NCI-H2171 treated with DMSO at 0.1 percent for 48 hours (cell line): ENCODE measurements at regions not wholly inside any gene's neighbourhood (a gene's known extent, or its start where the extent isn't known, plus 50 kb on each side); places are given as distances from the start of the nearest gene placed in this dataset.

Experiments
- DNase-seq: peaks from one replicate; lab custom pipeline; 2025; lab: John Stamatoyannopoulos, UW

GRCh38 chr14:45619831-45620230, 366.8 kb upstream of the MIS18BP1 start:
- DNase-seq: no peak

GRCh38 chr14:45610318-45610717, 357.3 kb upstream of the MIS18BP1 start:
- peak; percentile 3 for DNase-seq

GRCh38 chr14:45587142-45587541, 334.1 kb upstream of the MIS18BP1 start:
- DNase-seq: no peak

GRCh38 chr14:45559626-45560025, 306.6 kb upstream of the MIS18BP1 start:
- no peak for DNase-seq

GRCh38 chr14:45558183-45558582, 305.2 kb upstream of the MIS18BP1 start:
- no peak for DNase-seq

GRCh38 chr14:45553981-45554380, 301.0 kb upstream of the MIS18BP1 start:
- DNase-seq: no peak

GRCh38 chr14:45551240-45551820, 298.3 kb upstream of the MIS18BP1 start:
- DNase-seq: peak; percentile 54

- DNase-seq: no peak
Measured at GRCh38 chr14:45531022-45531421, 278.0 kb upstream of the MIS18BP1 start.

GRCh38 chr14:45526715-45527549, 273.9 kb upstream of the MIS18BP1 start:
- peak; percentile 65 for DNase-seq

GRCh38 chr14:45519766-45520165, 266.8 kb upstream of the MIS18BP1 start:
- no peak for DNase-seq

- DNase-seq: no peak
Measured at GRCh38 chr14:45492876-45493275, 239.9 kb upstream of the MIS18BP1 start.

- no peak for DNase-seq
Measured at GRCh38 chr14:45491914-45492313, 238.9 kb upstream of the MIS18BP1 start.

- no peak for DNase-seq
Measured at GRCh38 chr14:45486599-45486998, 233.6 kb upstream of the MIS18BP1 start.

GRCh38 chr14:45467023-45467422, 214.0 kb upstream of the MIS18BP1 start:
- no peak for DNase-seq

- DNase-seq: no peak
Measured at GRCh38 chr14:45434221-45434620, 181.2 kb upstream of the MIS18BP1 start.

- peak; percentile 77 for DNase-seq
Measured at GRCh38 chr14:45426685-45427282, 173.8 kb upstream of the MIS18BP1 start.

GRCh38 chr14:45406942-45407341, 153.9 kb upstream of the MIS18BP1 start:
- no peak for DNase-seq

GRCh38 chr14:45400950-45401640, 148.1 kb upstream of the MIS18BP1 start:
- no peak for DNase-seq

GRCh38 chr14:45400509-45400908, 147.5 kb upstream of the MIS18BP1 start:
- no peak for DNase-seq

GRCh38 chr14:45381091-45381490, 128.1 kb upstream of the MIS18BP1 start:
- DNase-seq: no peak

- DNase-seq: no peak
Measured at GRCh38 chr14:45377166-45377565, 124.2 kb upstream of the MIS18BP1 start.

- DNase-seq: no peak
Measured at GRCh38 chr14:45373877-45374276, 120.9 kb upstream of the MIS18BP1 start.
